SU-DHL-6 (cell line): ENCODE measurements at regions not wholly inside any gene's neighbourhood (a gene's known extent, or its start where the extent isn't known, plus 50 kb on each side); places are given as distances from the start of the nearest gene placed in this dataset.

Experiments
- CTCF ChIP-seq: fragments of 200-600 bp; sonication (generic); IDR thresholded peaks from one replicate; pipeline ENCODE4 v1.5.1; 2017; ENCODE audit warnings: antibody characterized with exemption, mild to moderate bottlenecking, low read length, moderate library complexity; ENCODE audit not compliant: insufficient read depth, poor library complexity, severe bottlenecking
- EZH2phosphoT487 ChIP-seq: fragments of 200-600 bp; sonication (generic), shearing (Covaris generic); conservative IDR thresholded peaks from 2 replicates; pipeline ENCODE4 v1.6.1; 2018; ENCODE audit warnings: mild to moderate bottlenecking, antibody characterized with exemption, low read length, moderate library complexity, mixed read lengths

DNA sequence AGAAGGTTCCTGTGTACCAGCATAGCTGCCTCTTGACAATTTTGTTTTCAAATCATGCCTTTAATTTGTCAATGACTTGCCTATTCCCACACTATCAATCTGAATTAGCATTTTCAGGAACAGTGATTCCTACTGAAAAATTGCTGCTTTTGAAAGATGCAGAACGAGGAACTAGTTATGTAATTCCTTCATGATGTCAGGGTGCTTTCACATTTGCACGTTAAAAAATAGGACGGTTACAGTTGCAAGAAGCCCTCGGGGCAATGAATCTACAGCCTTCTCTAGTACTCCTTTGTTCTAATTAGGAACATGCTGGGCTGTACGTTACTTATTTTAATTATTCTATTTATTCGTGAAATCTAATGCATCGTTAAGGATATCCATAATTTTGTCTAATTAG lies 253.9 kb downstream of the OTUD1 start:
- TF ChIP-seq CTCF (no peak), EZH2phosphoT487 (no peak)
